ENCODE measurements at regions not wholly inside any gene's neighbourhood (a gene's known extent, or its start where the extent isn't known, plus 50 kb on each side); places are given as distances from the start of the nearest gene placed in this dataset.

GRCh38 chr6:145491126-145491525 lies 244.2 kb downstream of the EPM2A start:
- TF ChIP-seq JUND (IDR thresholded peaks at IDR 0.05) (no peak), CTCF (IDR thresholded peaks at IDR 0.05; ENCODE audit: low read depth, low read length, missing input control) (no peak), TAF1 (conservative IDR thresholded peaks at IDR 0.05) (no peak), MAX (IDR thresholded peaks at IDR 0.05) (no peak), SP1 (IDR thresholded peaks at IDR 0.05) (no peak), EGR1 (IDR thresholded peaks at IDR 0.05; ENCODE audit: low read depth in 2 of 2) (no peak)

All from liver (tissue), 3 donors.